GM12878 (cell line): ENCODE measurements at regions not wholly inside any gene's neighbourhood (a gene's known extent, or its start where the extent isn't known, plus 50 kb on each side); places are given as distances from the start of the nearest gene placed in this dataset.

Source experiments
- ATAC-seq: fragments of 200-7000 bp; cut with Tn5 transposase; 3 replicates; pipeline ENCODE4 v1.9.1; 2020; ENCODE audit warnings: mild to moderate bottlenecking, moderate library complexity
- BruUV-seq: library from RNA; stranded (reverse); fragments of 400-500 nt; replicated peaks from 2 replicates; lab custom pipeline; 2021; lab: Mats Ljungman, UMichigan
- CTCF ChIA-PET: fragments of 300-600 bp; sonication (Branson Sonifier 250); formaldehyde crosslinking; extraction: SDS; loops from one replicate; lab custom pipeline; 2021; ENCODE audit warnings: inconsistent platforms; lab: Yijun Ruan, JAX
- POLR2A ChIA-PET: fragments of 350-600 bp; formaldehyde crosslinking; extraction: SDS; loops from one replicate; lab custom pipeline; 2021; ENCODE audit warnings: inconsistent platforms; lab: Charles Lee
- RAD21 ChIA-PET: fragments of 300-600 bp; sonication (Branson Sonifier 250); formaldehyde crosslinking; loops from one replicate; lab custom pipeline; 2023; ENCODE audit warnings: antibody characterized with exemption; ENCODE audit not compliant: unreplicated experiment; lab: Charles Lee
- SMC1A ChIA-PET: fragments of 300-600 bp; sonication (Branson Sonifier 250); formaldehyde crosslinking; loops from one replicate; lab custom pipeline; 2023; ENCODE audit not compliant: unreplicated experiment, uncharacterized antibody; lab: Charles Lee
- DNase-seq: peaks from one replicate; pipeline ENCODE4 v3.0.0-alpha.2; 2011; ENCODE audit warnings: low read depth, low spot score
- FAIRE-seq: peaks from 3 replicates; lab custom pipeline; 2011; peaks lifted over from hg19 to GRCh38; lab: Jason Lieb, UNC
- H2AFZ ChIP-seq: 2 replicates; pipeline ENCODE4 v1.6.0; 2011; ENCODE audit warnings: low read depth, low read length, control low read depth; ENCODE audit not compliant: control insufficient read depth
- H3K27ac ChIP-seq: 2 replicates; pipeline ENCODE4 v1.5.1; 2011; ENCODE audit warnings: control low read depth; ENCODE audit not compliant: control insufficient read depth, insufficient read depth
- H3K27me3 ChIP-seq, 2 experiments: replicated peaks in 1 of 2; 2 replicates each; pipeline versions ENCODE4 v1.6.0 to v1.6.1; 2011; ENCODE audit warnings: low read length in 1 of 2; ENCODE audit not compliant: control insufficient read depth in 2 of 2, insufficient read depth in 2 of 2
- H3K36me3 ChIP-seq, 2 experiments: 2 replicates each; pipeline ENCODE4 v1.5.1; 2011; ENCODE audit warnings: low read length in 1 of 2; ENCODE audit not compliant: control insufficient read depth in 2 of 2, insufficient read depth in 2 of 2
- H3K4me1 ChIP-seq: 2 replicates; pipeline ENCODE4 v1.6.1; 2011; ENCODE audit warnings: mild to moderate bottlenecking, low read length, moderate library complexity, mixed read lengths; ENCODE audit not compliant: control insufficient read depth, insufficient read depth
- H3K4me2 ChIP-seq: 2 replicates; pipeline ENCODE4 v1.6.0; 2011; ENCODE audit warnings: control low read depth; ENCODE audit not compliant: control insufficient read depth, insufficient read depth
- H3K4me3 ChIP-seq: fragments of 200-600 bp; sonication (generic); 2 replicates; pipeline ENCODE4 v1.5.1; 2016
- H3K79me2 ChIP-seq: 2 replicates; pipeline ENCODE4 v1.6.0; 2011; ENCODE audit warnings: low read length; ENCODE audit not compliant: control insufficient read depth, insufficient read depth
- H3K9ac ChIP-seq: 2 replicates; pipeline ENCODE4 v1.8.0; 2011; ENCODE audit warnings: low read length, control low read depth, mixed read lengths; ENCODE audit not compliant: control insufficient read depth, insufficient read depth
- H3K9me3 ChIP-seq: replicated peaks from 3 replicates; pipeline ENCODE4 v1.5.1; 2011; ENCODE audit warnings: mild to moderate bottlenecking, low read length; ENCODE audit not compliant: control insufficient read depth, insufficient read depth
- H4K20me1 ChIP-seq: 2 replicates; pipeline ENCODE4 v1.6.0; 2011; ENCODE audit not compliant: control insufficient read depth, insufficient read depth
- EED ChIP-seq: sonication (generic); IDR thresholded peaks from 2 replicates; pipeline ENCODE4 v1.6.1; 2016; ENCODE audit warnings: antibody characterized with exemption, low read depth
- SIX5 ChIP-seq: IDR thresholded peaks from 2 replicates; pipeline ENCODE4 v1.6.1; 2011; ENCODE audit warnings: mild to moderate bottlenecking, low read depth, low read length, moderate library complexity; ENCODE audit not compliant: severe bottlenecking
- SUPT20H ChIP-seq: IDR thresholded peaks from 2 replicates; pipeline ENCODE4 v1.6.1; 2011; ENCODE audit warnings: low read depth, mild to moderate bottlenecking, low read length, moderate library complexity, borderline replicate concordance; ENCODE audit not compliant: control insufficient read depth
- YBX1 ChIP-seq: fragments of 450-650 bp; IDR thresholded peaks from 2 replicates; pipeline ENCODE4 v1.6.1; 2016; ENCODE audit warnings: antibody characterized with exemption
- WGBS: methylation state at CpG from one replicate; pipeline ENCODE4 v1.1.6; 2016; ENCODE audit warnings: low lambda C conversion rate; ENCODE audit not compliant: insufficient replicate concordance, insufficient coverage; ENCODE audit errors: missing lambda C conversion rate; 5-methylcytosine and 5-hydroxymethylcytosine counted together
- in situ Hi-C: fragments of 300-500 bp; cut with MboI; formaldehyde crosslinking; loops from 9 replicates; pipeline ENCODE4 v1.14.3; 2018; ENCODE audit warnings: mixed read lengths
- intact Hi-C: fragments of 100-400 bp; cut with micrococcal nuclease; formaldehyde crosslinking; loops from one replicate; pipeline ENCODE4 v1.14.2; 2022; ENCODE audit not compliant: unreplicated experiment
- TF ChIP-seq, protein P1 (sequence below): fragments of 450-650 bp; IDR thresholded peaks from 2 replicates; pipeline ENCODE4 v1.6.1; 2017; ENCODE audit warnings: antibody characterized with exemption, mild to moderate bottlenecking, moderate library complexity

DNA sequence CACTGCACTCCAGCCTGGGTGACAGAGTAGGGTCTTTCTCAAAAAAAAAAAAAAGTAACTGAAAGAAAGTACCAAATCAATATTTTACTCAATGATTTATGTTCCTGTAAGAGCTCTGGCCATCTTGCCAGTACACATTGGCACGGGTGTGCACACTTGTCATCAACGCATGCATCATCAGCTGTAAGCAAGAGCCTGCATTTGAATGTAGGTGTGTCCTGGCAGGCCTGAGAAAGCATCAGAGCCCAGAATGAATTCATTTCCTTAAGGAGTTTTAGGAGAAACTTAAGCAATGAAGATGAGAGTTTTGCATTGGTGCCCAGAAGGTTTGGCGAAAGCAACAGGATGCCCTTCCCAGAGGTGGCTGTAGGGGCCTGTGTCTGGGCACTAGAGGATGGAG lies 88.5 kb upstream of the FZD10 start:
- ChIA-PET POLR2A (no interaction called here), RAD21 (no interaction called here), CTCF (no interaction called here), SMC1A (interaction anchor here (0.6 kb wide), 1 partner anchor 459 kb away, joined by 4 read pairs; no protein-coding TSS in a partner anchor)
- intact Hi-C loops (no loop called here), in situ Hi-C loops (no loop called here)
- no peak overlapping the region for H3K27ac ChIP-seq
- H4K20me1 ChIP-seq, result no peaks in the 10 kb centered on the region
- no peaks in the 10 kb centered on the region; the same call in 2 of the 3 replicates for H3K9me3 ChIP-seq
- no peak for ATAC-seq
- H3K36me3 ChIP-seq, result no peaks in the 10 kb centered on the region
- WGBS, result 50% methylated on average over 3 of the region's 3 CpGs
- no peak overlapping the region for H2AFZ ChIP-seq
- H3K4me1 ChIP-seq, result no peaks in the 10 kb centered on the region
- FAIRE-seq, result no peak
- no TSS peak for BruUV-seq
- H3K79me2 ChIP-seq, result no peaks in the 10 kb centered on the region
- no peak overlapping the region for H3K9ac ChIP-seq
- H3K4me3 ChIP-seq, result no peak overlapping the region
- no peaks in the 10 kb centered on the region for H3K27me3 ChIP-seq
- no peak overlapping the region for H3K4me2 ChIP-seq
- TF ChIP-seq, protein P1, sequence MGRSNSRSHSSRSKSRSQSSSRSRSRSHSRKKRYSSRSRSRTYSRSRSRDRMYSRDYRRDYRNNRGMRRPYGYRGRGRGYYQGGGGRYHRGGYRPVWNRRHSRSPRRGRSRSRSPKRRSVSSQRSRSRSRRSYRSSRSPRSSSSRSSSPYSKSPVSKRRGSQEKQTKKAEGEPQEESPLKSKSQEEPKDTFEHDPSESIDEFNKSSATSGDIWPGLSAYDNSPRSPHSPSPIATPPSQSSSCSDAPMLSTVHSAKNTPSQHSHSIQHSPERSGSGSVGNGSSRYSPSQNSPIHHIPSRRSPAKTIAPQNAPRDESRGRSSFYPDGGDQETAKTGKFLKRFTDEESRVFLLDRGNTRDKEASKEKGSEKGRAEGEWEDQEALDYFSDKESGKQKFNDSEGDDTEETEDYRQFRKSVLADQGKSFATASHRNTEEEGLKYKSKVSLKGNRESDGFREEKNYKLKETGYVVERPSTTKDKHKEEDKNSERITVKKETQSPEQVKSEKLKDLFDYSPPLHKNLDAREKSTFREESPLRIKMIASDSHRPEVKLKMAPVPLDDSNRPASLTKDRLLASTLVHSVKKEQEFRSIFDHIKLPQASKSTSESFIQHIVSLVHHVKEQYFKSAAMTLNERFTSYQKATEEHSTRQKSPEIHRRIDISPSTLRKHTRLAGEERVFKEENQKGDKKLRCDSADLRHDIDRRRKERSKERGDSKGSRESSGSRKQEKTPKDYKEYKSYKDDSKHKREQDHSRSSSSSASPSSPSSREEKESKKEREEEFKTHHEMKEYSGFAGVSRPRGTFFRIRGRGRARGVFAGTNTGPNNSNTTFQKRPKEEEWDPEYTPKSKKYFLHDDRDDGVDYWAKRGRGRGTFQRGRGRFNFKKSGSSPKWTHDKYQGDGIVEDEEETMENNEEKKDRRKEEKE, result no peak
- TF ChIP-seq SUPT20H (no peak), SIX5 (no peak), EED (no peak), YBX1 (no peak)
- DNase-seq, result no peak
